ENCODE measurements at regions not wholly inside any gene's neighbourhood (a gene's known extent, or its start where the extent isn't known, plus 50 kb on each side); places are given as distances from the start of the nearest gene placed in this dataset.
"Not testable (repeated sequence)": the region's sequence is repeated elsewhere in the genome, so short reads cannot be mapped to it uniquely, and the experiment has no call there.

- TF ChIP-seq PRDM15 (CRISPR knock-in tag; IDR thresholded peaks at IDR 0.05) (no peak), MTA3 (IDR thresholded peaks at IDR 0.05; ENCODE audit: borderline replicate concordance, low read length) (no peak), TBL1XR1 (IDR thresholded peaks at IDR 0.05; ENCODE audit: low read depth, low read length) (no peak), BHLHE40 (IDR thresholded peaks at IDR 0.05; ENCODE audit: borderline replicate concordance in 1 of 2, low read depth in 2 of 2, low read length in 1 of 2) (no peak), MEF2A (IDR thresholded peaks at IDR 0.05; ENCODE audit: insufficient read depth, low read depth, low read length) (no peak)
These were observed 166.3 kb downstream of the MANEA start (continued) for GRCh38 chr6:95743591-95743990.

GRCh38 chr6:95758236-95759069, 181.1 kb downstream of the MANEA start:
- intact Hi-C loops (cut with micrococcal nuclease; ENCODE audit: unreplicated experiment): loop anchor here (10.0 kb wide), 1 partner anchor 1104 kb away; no protein-coding TSS in a partner anchor
- H3K9me3 ChIP-seq (replicated peaks; ENCODE audit: control insufficient read depth, insufficient read depth, low read length); CTCF ChIA-PET; in situ Hi-C loops (cut with MboI); BruUV-seq (replicated peaks); H3K4me2 ChIP-seq (ENCODE audit: control insufficient read depth, insufficient read depth); H3K36me3 ChIP-seq (ENCODE audit: control insufficient read depth in 2 of 2, insufficient read depth in 2 of 2, low read length in 1 of 2); FAIRE-seq; RAD21 ChIA-PET (ENCODE audit: unreplicated experiment); POLR2A ChIA-PET; H3K27ac ChIP-seq (ENCODE audit: control insufficient read depth, insufficient read depth); H3K27me3 ChIP-seq (replicated peaks in 1 of 2; ENCODE audit: control insufficient read depth in 2 of 2, insufficient read depth in 2 of 2, low read length in 1 of 2); H3K4me1 ChIP-seq (ENCODE audit: control insufficient read depth, insufficient read depth, low read length); DNase-seq (ENCODE audit: low read depth, low spot score); H4K20me1 ChIP-seq (ENCODE audit: control insufficient read depth, insufficient read depth); H3K9ac ChIP-seq (ENCODE audit: control insufficient read depth, insufficient read depth, low read length); H2AFZ ChIP-seq (ENCODE audit: control insufficient read depth, low read depth, low read length); H3K79me2 ChIP-seq (ENCODE audit: control insufficient read depth, insufficient read depth, low read length); SMC1A ChIA-PET (ENCODE audit: uncharacterized antibody, unreplicated experiment); H3K4me3 ChIP-seq; ATAC-seq: not testable (repeated sequence)
- 64% methylated on average over 29 of the region's 36 CpGs for WGBS (ENCODE audit: insufficient coverage, insufficient replicate concordance, low lambda C conversion rate, missing lambda C conversion rate)

Data from GM12878 (cell line).